GM23248 (cell line): ENCODE measurements at regions not wholly inside any gene's neighbourhood (a gene's known extent, or its start where the extent isn't known, plus 50 kb on each side); places are given as distances from the start of the nearest gene placed in this dataset.
"Not testable (repeated sequence)": the region's sequence is repeated elsewhere in the genome, so short reads cannot be mapped to it uniquely, and the experiment has no call there.

Experiments
- DNase-seq: peaks from one replicate; pipeline ENCODE4 v3.0.0-alpha.2; 2015
- H2AFZ ChIP-seq: fragments of 200-600 bp; sonication (generic); 2 replicates; pipeline ENCODE4 v1.6.1; 2016; ENCODE audit warnings: antibody characterized with exemption
- H3F3A ChIP-seq: fragments of 200-600 bp; sonication (generic); 2 replicates; pipeline ENCODE4 v1.6.1; 2016; ENCODE audit warnings: mild to moderate bottlenecking, antibody characterized with exemption, mixed run types; ENCODE audit not compliant: insufficient read depth
- H3K27ac ChIP-seq: fragments of 200-600 bp; sonication (generic); 2 replicates; pipeline ENCODE4 v1.5.1; 2016; ENCODE audit warnings: mild to moderate bottlenecking
- H3K27me3 ChIP-seq: fragments of 200-600 bp; sonication (generic); replicated peaks from 2 replicates; pipeline ENCODE4 v1.6.1; 2016; ENCODE audit warnings: mild to moderate bottlenecking; ENCODE audit not compliant: insufficient read depth
- H3K36me3 ChIP-seq: fragments of 200-600 bp; sonication (generic); 2 replicates; pipeline ENCODE4 v1.6.1; 2016; ENCODE audit warnings: low read depth, mild to moderate bottlenecking
- H3K4me1 ChIP-seq: fragments of 200-600 bp; sonication (generic); 2 replicates; pipeline ENCODE4 v1.6.1; 2016; ENCODE audit warnings: mild to moderate bottlenecking; ENCODE audit not compliant: insufficient read depth
- H3K4me2 ChIP-seq: fragments of 200-600 bp; sonication (generic); one replicate; pipeline ENCODE4 v1.6.1; 2016; ENCODE audit warnings: mild to moderate bottlenecking; ENCODE audit not compliant: unreplicated experiment
- H3K4me3 ChIP-seq: fragments of 200-600 bp; sonication (generic); 2 replicates; pipeline ENCODE4 v1.5.1; 2016; ENCODE audit warnings: mild to moderate bottlenecking
- H3K79me2 ChIP-seq: fragments of 200-600 bp; sonication (generic); 2 replicates; pipeline ENCODE4 v1.6.1; 2016; ENCODE audit warnings: mild to moderate bottlenecking; ENCODE audit not compliant: insufficient read depth
- H3K9ac ChIP-seq: fragments of 200-600 bp; sonication (generic); 2 replicates; pipeline ENCODE4 v1.6.1; 2016; ENCODE audit warnings: mild to moderate bottlenecking
- H3K9me2 ChIP-seq: fragments of 200-600 bp; sonication (generic); 2 replicates; pipeline ENCODE4 v1.6.1; 2016; ENCODE audit warnings: mixed run types, mild to moderate bottlenecking, moderate library complexity; ENCODE audit not compliant: insufficient read depth
- H3K9me3 ChIP-seq: fragments of 200-600 bp; sonication (generic); one replicate; pipeline ENCODE4 v1.6.1; 2017; ENCODE audit warnings: low read depth
- H4K20me1 ChIP-seq: fragments of 200-600 bp; sonication (generic); 2 replicates; pipeline ENCODE4 v1.6.0; 2016; ENCODE audit not compliant: insufficient read depth
- EZH2 ChIP-seq: fragments of 200-600 bp; sonication (generic); IDR thresholded peaks from 2 replicates; pipeline ENCODE4 v1.6.1; 2018; ENCODE audit warnings: antibody characterized with exemption, mild to moderate bottlenecking; ENCODE audit not compliant: insufficient read depth, poor library complexity, severe bottlenecking
- EZH2phosphoT487 ChIP-seq: fragments of 200-600 bp; sonication (generic); IDR thresholded peaks from 2 replicates; pipeline ENCODE4 v1.6.1; 2018; ENCODE audit warnings: antibody characterized with exemption, moderate library complexity, mild to moderate bottlenecking, low read depth; ENCODE audit not compliant: insufficient read depth
- WGBS, 2 experiments: methylation state at CpG; one replicate each; pipeline ENCODE4 v1.1.6; 2015 to 2017; ENCODE audit warnings: low lambda C conversion rate in 2 of 2, low coverage in 1 of 2; ENCODE audit errors: missing lambda C conversion rate in 2 of 2; 5-methylcytosine and 5-hydroxymethylcytosine counted together
- in situ Hi-C: fragments of 300-500 bp; cut with MboI; formaldehyde crosslinking; loops from 2 replicates; pipeline ENCODE4 v1.15.0; 2020

DNA sequence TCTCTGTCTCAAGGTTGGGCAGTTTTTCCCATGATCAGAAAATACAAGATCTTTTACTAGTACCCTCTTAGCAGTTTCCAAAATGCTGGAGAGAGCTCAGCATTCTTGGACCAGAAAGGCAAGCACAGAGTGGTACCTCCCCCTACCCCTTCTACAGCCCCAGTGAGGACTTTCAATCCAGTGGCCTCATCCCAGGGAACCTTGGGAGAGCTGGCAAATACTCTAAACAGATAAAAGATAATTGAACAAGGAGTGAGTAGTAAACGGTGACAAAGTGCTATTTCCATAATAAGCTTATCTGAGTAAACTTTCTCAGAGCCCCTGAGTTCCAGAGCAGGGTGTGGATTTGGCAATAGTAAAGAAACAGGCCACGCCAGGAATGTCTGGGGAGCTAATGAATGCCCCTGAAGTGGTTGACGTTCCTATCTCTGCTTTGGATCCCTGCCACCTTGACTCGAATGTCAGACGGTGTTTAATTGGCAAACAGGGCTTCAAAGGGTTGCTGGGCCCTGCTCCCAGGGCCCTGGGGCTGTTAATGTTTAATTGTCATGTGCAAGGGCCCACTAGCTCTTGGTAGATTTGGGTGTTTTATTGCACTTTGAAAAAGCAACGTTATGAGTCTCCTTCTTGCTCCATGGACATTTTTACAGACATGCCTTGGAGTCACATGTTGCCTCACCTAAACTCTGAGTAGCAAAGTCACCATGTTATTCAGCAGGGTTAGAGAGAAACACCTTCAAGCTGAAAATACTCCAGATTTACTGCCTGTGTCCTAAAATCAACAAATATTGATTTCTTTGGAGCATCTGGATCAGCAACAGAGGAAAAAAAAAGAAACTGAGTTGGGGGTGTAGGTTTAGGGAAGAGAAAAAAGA, 239.9 kb downstream of the CYRIA start:
- Histone ChIP-seq H3K9me3 (no peaks in the 10 kb centered on the region), H3K27me3 (no peaks in the 10 kb centered on the region), H3K4me2 (no peak overlapping the region), H3K4me1 (no peaks in the 10 kb centered on the region), H4K20me1 (no peaks in the 10 kb centered on the region), H3K36me3 (no peaks in the 10 kb centered on the region), H3K4me3 (no peak overlapping the region), H3K9ac (no peak overlapping the region), H3K9me2 (no peaks in the 10 kb centered on the region), H3K79me2 (no peaks in the 10 kb centered on the region), H2AFZ (no peak overlapping the region), H3K27ac (no peak overlapping the region), H3F3A (no peaks in the 10 kb centered on the region)
- TF ChIP-seq EZH2phosphoT487 (no peak), EZH2 (no peak)
- DNase-seq = no peak
- in situ Hi-C loops = no loop called here
- WGBS, 2 experiments = 2 to 3% methylated on average over 6 of the region's 6 CpGs

- H4K20me1 ChIP-seq = no peaks in the 10 kb centered on the region
- no peak overlapping the region for H2AFZ ChIP-seq
- H3K36me3 ChIP-seq = no peaks in the 10 kb centered on the region
- no peaks in the 10 kb centered on the region for H3F3A ChIP-seq
- TF ChIP-seq EZH2 = no peak
- no peak for TF ChIP-seq EZH2phosphoT487
- H3K9me3 ChIP-seq = no peaks in the 10 kb centered on the region
- in situ Hi-C loops = no loop called here
- WGBS, 2 experiments = 11 to 12% methylated on average over 1 of the region's 1 CpG
- DNase-seq = no peak
- no peaks in the 10 kb centered on the region for H3K4me1 ChIP-seq
- no peak overlapping the region for H3K27ac ChIP-seq
- no peaks in the 10 kb centered on the region for H3K79me2 ChIP-seq
- H3K9ac ChIP-seq = no peak overlapping the region
- no peaks in the 10 kb centered on the region for H3K9me2 ChIP-seq
- H3K4me2 ChIP-seq = no peak overlapping the region
- H3K27me3 ChIP-seq = no peaks in the 10 kb centered on the region
- no peak overlapping the region for H3K4me3 ChIP-seq
Observed at GRCh38 chr2:16420421-16420820, 245.2 kb downstream of the CYRIA start.

GRCh38 chr2:16417726-16418125, 247.9 kb downstream of the CYRIA start:
- no peak for DNase-seq
- no peak for TF ChIP-seq EZH2
- TF ChIP-seq EZH2phosphoT487 = no peak
- Histone ChIP-seq H3F3A (no peaks in the 10 kb centered on the region), H3K9ac (no peak overlapping the region), H3K4me3 (no peak overlapping the region), H3K27ac (no peak overlapping the region), H3K4me1 (no peaks in the 10 kb centered on the region), H2AFZ (no peak overlapping the region), H3K4me2 (no peak overlapping the region), H3K79me2 (no peaks in the 10 kb centered on the region), H3K36me3 (no peaks in the 10 kb centered on the region), H3K9me3 (no peaks in the 10 kb centered on the region), H3K9me2 (no peaks in the 10 kb centered on the region), H3K27me3 (no peaks in the 10 kb centered on the region), H4K20me1 (no peaks in the 10 kb centered on the region)
- 14 to 19% methylated on average over 3 of the region's 3 CpGs for WGBS, 2 experiments
- in situ Hi-C loops = no loop called here

DNA sequence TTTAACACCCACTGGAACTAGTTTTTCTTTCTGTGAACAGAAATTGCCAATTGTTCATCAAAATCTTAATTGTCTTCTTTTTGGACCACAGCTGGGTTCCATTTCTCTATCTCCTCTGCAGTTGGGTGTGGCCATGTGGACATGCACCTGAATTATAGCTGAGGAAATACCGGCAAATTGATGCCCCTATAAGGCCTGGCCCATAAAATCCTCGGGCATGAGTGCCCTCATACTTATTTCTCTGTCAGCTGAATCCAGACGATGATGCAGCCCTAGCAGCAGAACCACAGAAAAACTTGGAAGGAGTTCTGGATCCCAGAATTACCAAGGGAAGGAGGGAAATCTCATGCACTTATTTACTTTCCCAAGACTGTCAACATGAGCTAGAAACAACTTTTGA, 249.0 kb downstream of the CYRIA start:
- TF ChIP-seq EZH2 = no peak
- TF ChIP-seq EZH2phosphoT487 = no peak
- Histone ChIP-seq H3K27me3 (no peaks in the 10 kb centered on the region), H3K9me2 (no peaks in the 10 kb centered on the region), H4K20me1 (no peaks in the 10 kb centered on the region), H3K4me3 (no peak overlapping the region), H3K4me1 (no peaks in the 10 kb centered on the region), H2AFZ (no peak overlapping the region), H3K79me2 (no peaks in the 10 kb centered on the region), H3K9me3 (no peaks in the 10 kb centered on the region), H3K36me3 (no peaks in the 10 kb centered on the region), H3K27ac (no peak overlapping the region), H3K4me2 (no peak overlapping the region), H3F3A (no peaks in the 10 kb centered on the region), H3K9ac (no peak overlapping the region)
- DNase-seq = no peak
- in situ Hi-C loops = no loop called here
- WGBS, 2 experiments = 8 to 13% methylated on average over 3 of the region's 3 CpGs

GRCh38 chr2:16415861-16416260, 249.8 kb downstream of the CYRIA start:
- H4K20me1 ChIP-seq, H3F3A ChIP-seq, H3K36me3 ChIP-seq, H3K9me3 ChIP-seq, H3K4me3 ChIP-seq, H3K4me2 ChIP-seq, H3K4me1 ChIP-seq, H3K27ac ChIP-seq, H3K79me2 ChIP-seq, DNase-seq, H3K9me2 ChIP-seq, H2AFZ ChIP-seq, H3K27me3 ChIP-seq, in situ Hi-C loops, H3K9ac ChIP-seq: not testable (repeated sequence)
- 20 to 28% methylated on average over 6 of the region's 6 CpGs for whole genome bisulfite sequencing, 2 experiments
